GM12878 (cell line): ENCODE measurements at regions not wholly inside any gene's neighbourhood (a gene's known extent, or its start where the extent isn't known, plus 50 kb on each side); places are given as distances from the start of the nearest gene placed in this dataset.

ENCODE experiments used
- ATAC-seq: fragments of 200-7000 bp; cut with Tn5 transposase; 3 replicates; pipeline ENCODE4 v1.9.1; 2020; ENCODE audit warnings: mild to moderate bottlenecking, moderate library complexity
- BruUV-seq: library from RNA; stranded (reverse); fragments of 400-500 nt; replicated peaks from 2 replicates; lab custom pipeline; 2021; lab: Mats Ljungman, UMichigan
- CTCF ChIA-PET: fragments of 300-600 bp; sonication (Branson Sonifier 250); formaldehyde crosslinking; extraction: SDS; loops from one replicate; lab custom pipeline; 2021; ENCODE audit warnings: inconsistent platforms; lab: Yijun Ruan, JAX
- POLR2A ChIA-PET: fragments of 350-600 bp; formaldehyde crosslinking; extraction: SDS; loops from one replicate; lab custom pipeline; 2021; ENCODE audit warnings: inconsistent platforms; lab: Charles Lee
- RAD21 ChIA-PET: fragments of 300-600 bp; sonication (Branson Sonifier 250); formaldehyde crosslinking; loops from one replicate; lab custom pipeline; 2023; ENCODE audit warnings: antibody characterized with exemption; ENCODE audit not compliant: unreplicated experiment; lab: Charles Lee
- SMC1A ChIA-PET: fragments of 300-600 bp; sonication (Branson Sonifier 250); formaldehyde crosslinking; loops from one replicate; lab custom pipeline; 2023; ENCODE audit not compliant: unreplicated experiment, uncharacterized antibody; lab: Charles Lee
- DNase-seq: peaks from one replicate; pipeline ENCODE4 v3.0.0-alpha.2; 2011; ENCODE audit warnings: low read depth, low spot score
- FAIRE-seq: peaks from 3 replicates; lab custom pipeline; 2011; peaks lifted over from hg19 to GRCh38; lab: Jason Lieb, UNC
- H2AFZ ChIP-seq: 2 replicates; pipeline ENCODE4 v1.6.0; 2011; ENCODE audit warnings: low read depth, low read length, control low read depth; ENCODE audit not compliant: control insufficient read depth
- H3K27ac ChIP-seq: 2 replicates; pipeline ENCODE4 v1.5.1; 2011; ENCODE audit warnings: control low read depth; ENCODE audit not compliant: control insufficient read depth, insufficient read depth
- H3K27me3 ChIP-seq, 2 experiments: replicated peaks in 1 of 2; 2 replicates each; pipeline versions ENCODE4 v1.6.0 to v1.6.1; 2011; ENCODE audit warnings: low read length in 1 of 2; ENCODE audit not compliant: control insufficient read depth in 2 of 2, insufficient read depth in 2 of 2
- H3K36me3 ChIP-seq, 2 experiments: 2 replicates each; pipeline ENCODE4 v1.5.1; 2011; ENCODE audit warnings: low read length in 1 of 2; ENCODE audit not compliant: control insufficient read depth in 2 of 2, insufficient read depth in 2 of 2
- H3K4me1 ChIP-seq: 2 replicates; pipeline ENCODE4 v1.6.1; 2011; ENCODE audit warnings: mild to moderate bottlenecking, low read length, moderate library complexity, mixed read lengths; ENCODE audit not compliant: control insufficient read depth, insufficient read depth
- H3K4me2 ChIP-seq: 2 replicates; pipeline ENCODE4 v1.6.0; 2011; ENCODE audit warnings: control low read depth; ENCODE audit not compliant: control insufficient read depth, insufficient read depth
- H3K4me3 ChIP-seq: fragments of 200-600 bp; sonication (generic); 2 replicates; pipeline ENCODE4 v1.5.1; 2016
- H3K79me2 ChIP-seq: 2 replicates; pipeline ENCODE4 v1.6.0; 2011; ENCODE audit warnings: low read length; ENCODE audit not compliant: control insufficient read depth, insufficient read depth
- H3K9ac ChIP-seq: 2 replicates; pipeline ENCODE4 v1.8.0; 2011; ENCODE audit warnings: low read length, control low read depth, mixed read lengths; ENCODE audit not compliant: control insufficient read depth, insufficient read depth
- H3K9me3 ChIP-seq: replicated peaks from 3 replicates; pipeline ENCODE4 v1.5.1; 2011; ENCODE audit warnings: mild to moderate bottlenecking, low read length; ENCODE audit not compliant: control insufficient read depth, insufficient read depth
- H4K20me1 ChIP-seq: 2 replicates; pipeline ENCODE4 v1.6.0; 2011; ENCODE audit not compliant: control insufficient read depth, insufficient read depth
- BACH1 ChIP-seq: fragments of 450-650 bp; IDR thresholded peaks from 2 replicates; pipeline ENCODE4 v1.6.1; 2017; ENCODE audit warnings: mild to moderate bottlenecking, borderline replicate concordance
- BCL3 ChIP-seq: IDR thresholded peaks from 2 replicates; pipeline ENCODE4 v1.6.1; 2011; ENCODE audit warnings: borderline replicate concordance, low read depth, mild to moderate bottlenecking, moderate library complexity, low read length; ENCODE audit not compliant: insufficient read depth, poor library complexity, severe bottlenecking
- TCF3 ChIP-seq: IDR thresholded peaks from 2 replicates; pipeline ENCODE4 v1.6.1; 2012; ENCODE audit warnings: low read depth, mild to moderate bottlenecking, low read length, borderline replicate concordance; ENCODE audit not compliant: insufficient read depth
- WGBS: methylation state at CpG from one replicate; pipeline ENCODE4 v1.1.6; 2016; ENCODE audit warnings: low lambda C conversion rate; ENCODE audit not compliant: insufficient replicate concordance, insufficient coverage; ENCODE audit errors: missing lambda C conversion rate; 5-methylcytosine and 5-hydroxymethylcytosine counted together
- in situ Hi-C: fragments of 300-500 bp; cut with MboI; formaldehyde crosslinking; loops from 9 replicates; pipeline ENCODE4 v1.14.3; 2018; ENCODE audit warnings: mixed read lengths
- intact Hi-C: fragments of 100-400 bp; cut with micrococcal nuclease; formaldehyde crosslinking; loops from one replicate; pipeline ENCODE4 v1.14.2; 2022; ENCODE audit not compliant: unreplicated experiment

GRCh38 chr22:49527611-49528419 is 299.9 kb downstream of the BRD1 start:
- CTCF ChIA-PET = no interaction called here
- no peak for DNase-seq
- no peak for FAIRE-seq
- 66% methylated on average over 16 of the region's 17 CpGs for WGBS
- no peaks in the 10 kb centered on the region for H3K4me1 ChIP-seq
- H3K4me3 ChIP-seq = no peak overlapping the region
- H3K9ac ChIP-seq = no peak overlapping the region
- SMC1A ChIA-PET = no interaction called here
- no peaks in the 10 kb centered on the region for H3K79me2 ChIP-seq
- no peaks in the 10 kb centered on the region; the same call in 2 of the 3 replicates for H3K9me3 ChIP-seq
- no peaks in the 10 kb centered on the region for H3K27me3 ChIP-seq
- no peaks in the 10 kb centered on the region for H4K20me1 ChIP-seq
- intact Hi-C loops = no loop called here
- POLR2A ChIA-PET = no interaction called here
- ATAC-seq = no peak
- no peak overlapping the region for H3K27ac ChIP-seq
- in situ Hi-C loops = no loop called here
- H3K36me3 ChIP-seq = no peaks in the 10 kb centered on the region
- H3K4me2 ChIP-seq = no peak overlapping the region
- no TSS peak for BruUV-seq
- no peak overlapping the region for H2AFZ ChIP-seq
- RAD21 ChIA-PET = no interaction called here
- TF ChIP-seq BACH1 = no peak
- 0 out of 2 replicates have a peak, but pooled peaks have one; percentile 14 for TF ChIP-seq TCF3
- peak; percentile 53 for TF ChIP-seq BCL3
